Fibroblast of lung (primary cell): ENCODE measurements at regions not wholly inside any gene's neighbourhood (a gene's known extent, or its start where the extent isn't known, plus 50 kb on each side); places are given as distances from the start of the nearest gene placed in this dataset.

Experiments used
- DNase-seq, 2 donors: peaks; one replicate each; pipeline versions ENCODE4 v3.0.0 to v3.0.0-alpha.2; 2010; ENCODE audit warnings: low read depth in 2 of 2
- H2AFZ ChIP-seq: 2 replicates; pipeline ENCODE4 v1.5.1; 2012; ENCODE audit warnings: low read length, control low read depth, inconsistent platforms
- H3K27ac ChIP-seq: 2 replicates; pipeline ENCODE4 v1.5.1; 2011; ENCODE audit warnings: low read length, control low read depth; ENCODE audit not compliant: insufficient read depth
- H3K27me3 ChIP-seq: 2 replicates; pipeline ENCODE4 v1.5.1; 2011; ENCODE audit warnings: mild to moderate bottlenecking, low read length; ENCODE audit not compliant: control insufficient read depth, insufficient read depth
- H3K36me3 ChIP-seq: 2 replicates; pipeline ENCODE4 v1.5.1; 2011; ENCODE audit warnings: low read length; ENCODE audit not compliant: control insufficient read depth, insufficient read depth
- H3K4me1 ChIP-seq: 2 replicates; pipeline ENCODE4 v1.5.1; 2011; ENCODE audit warnings: low read length; ENCODE audit not compliant: control insufficient read depth, insufficient read depth; ENCODE audit errors: extremely low read depth
- H3K4me2 ChIP-seq: 2 replicates; pipeline ENCODE4 v1.5.1; 2011; ENCODE audit warnings: low read length, control low read depth; ENCODE audit not compliant: insufficient read depth; ENCODE audit errors: extremely low read depth
- H3K4me3 ChIP-seq, 4 experiments: fragments of 200-600 bp in 1 of 4; sonication (generic) in 1 of 4; replicated peaks in 1 of 4; 2 replicates each; pipeline ENCODE4 v1.5.1; 2011 to 2016; ENCODE audit warnings: low read length in 4 of 4, low read depth in 3 of 4, mild to moderate bottlenecking in 3 of 4, control low read depth in 2 of 4, inconsistent platforms in 1 of 4, mixed read lengths in 1 of 4; ENCODE audit not compliant: insufficient read depth in 1 of 4; ENCODE audit errors: control extremely low read depth in 1 of 4
- H3K79me2 ChIP-seq: 2 replicates; pipeline ENCODE4 v1.5.1; 2012; ENCODE audit warnings: mild to moderate bottlenecking, low read length, inconsistent platforms; ENCODE audit not compliant: control insufficient read depth, insufficient read depth
- H3K9ac ChIP-seq: 2 replicates; pipeline ENCODE4 v1.5.1; 2011; ENCODE audit warnings: mild to moderate bottlenecking, low read length, control low read depth; ENCODE audit not compliant: insufficient read depth
- H3K9me3 ChIP-seq: 2 replicates; pipeline ENCODE4 v1.5.1; 2012; ENCODE audit warnings: low read depth, low read length; ENCODE audit not compliant: control insufficient read depth, insufficient read depth
- H4K20me1 ChIP-seq: 2 replicates; pipeline ENCODE4 v1.5.1; 2011; ENCODE audit warnings: low read length; ENCODE audit not compliant: control insufficient read depth, insufficient read depth; ENCODE audit errors: extremely low read depth
- CTCF ChIP-seq, 2 donors: IDR thresholded peaks in 1 of 2; conservative IDR thresholded peaks in 1 of 2; 1 replicate in 1 of 2; 2 replicates in 1 of 2; pipeline ENCODE4 v1.5.1; 2011 to 2012; ENCODE audit warnings: low read length in 2 of 2, control low read depth in 1 of 2, inconsistent platforms in 1 of 2, low read depth in 1 of 2, mild to moderate bottlenecking in 1 of 2
- EZH2 ChIP-seq: IDR thresholded peaks from 2 replicates; pipeline ENCODE4 v1.5.1; 2012; ENCODE audit warnings: low read length, control low read depth, mild to moderate bottlenecking; ENCODE audit errors: missing control alignments

DNA sequence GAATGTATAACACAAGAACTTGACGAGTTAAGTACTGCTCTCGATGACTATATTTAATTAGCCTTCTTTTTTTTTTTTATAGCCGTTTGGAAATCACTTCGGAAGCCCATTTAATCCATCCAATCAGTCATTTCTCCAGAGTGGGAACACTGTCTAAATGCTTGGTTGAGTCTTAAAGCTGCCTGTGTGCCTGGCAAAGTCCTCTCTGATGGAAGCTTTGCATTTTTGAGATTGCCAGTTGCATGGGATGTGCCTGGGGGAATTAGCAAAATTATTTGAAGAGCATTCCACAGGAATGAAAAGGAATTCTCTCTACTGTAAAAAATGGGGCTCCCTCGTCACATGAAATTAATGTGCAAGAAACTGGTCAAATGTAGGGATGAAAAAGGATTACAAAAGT, 398.8 kb upstream of the RPS6KA3 start:
- no peaks in the 10 kb centered on the region for H3K79me2 ChIP-seq
- no peaks in the 10 kb centered on the region for H3K36me3 ChIP-seq
- H3K9me3 ChIP-seq: no peaks in the 10 kb centered on the region
- TF ChIP-seq CTCF (conservative IDR thresholded peaks at IDR 0.05 in 1 of 2, IDR thresholded peaks at IDR 0.05 in 1 of 2; ENCODE audit: low read depth in 1 of 2, low read length in 2 of 2): no peak
- H2AFZ ChIP-seq: no peak overlapping the region
- no peak overlapping the region for H3K4me2 ChIP-seq
- no peaks in the 10 kb centered on the region for H3K4me1 ChIP-seq
- no peak overlapping the region for H3K27ac ChIP-seq
- H3K27me3 ChIP-seq: no peaks in the 10 kb centered on the region
- no peak overlapping the region for H3K9ac ChIP-seq
- no peaks in the 10 kb centered on the region for H4K20me1 ChIP-seq
- no peak for DNase-seq
- H3K4me3 ChIP-seq: no peak overlapping the region

GRCh38 chrX:20664774-20665173, 398.1 kb upstream of the RPS6KA3 start:
- Histone ChIP-seq H4K20me1 (no peaks in the 10 kb centered on the region), H3K4me2 (no peak overlapping the region), H3K79me2 (no peaks in the 10 kb centered on the region), H2AFZ (no peak overlapping the region), H3K4me3 (no peak overlapping the region), H3K27ac (no peak overlapping the region), H3K36me3 (no peaks in the 10 kb centered on the region), H3K4me1 (no peaks in the 10 kb centered on the region), H3K9me3 (no peaks in the 10 kb centered on the region), H3K27me3 (no peaks in the 10 kb centered on the region), H3K9ac (no peak overlapping the region)
- DNase-seq: no peak
- no peak for TF ChIP-seq EZH2
- no peak for TF ChIP-seq CTCF (conservative IDR thresholded peaks at IDR 0.05 in 1 of 2, IDR thresholded peaks at IDR 0.05 in 1 of 2; ENCODE audit: low read depth in 1 of 2, low read length in 2 of 2)

GRCh38 chrX:20664131-20664530, 397.4 kb upstream of the RPS6KA3 start:
- Histone ChIP-seq H3K4me1 (no peaks in the 10 kb centered on the region), H3K9ac (no peak overlapping the region), H3K27ac (no peak overlapping the region), H3K4me2 (no peak overlapping the region), H3K79me2 (no peaks in the 10 kb centered on the region), H2AFZ (no peak overlapping the region), H3K4me3 (no peak overlapping the region), H3K27me3 (no peaks in the 10 kb centered on the region), H3K9me3 (no peaks in the 10 kb centered on the region), H4K20me1 (no peaks in the 10 kb centered on the region), H3K36me3 (no peaks in the 10 kb centered on the region)
- DNase-seq: no peak
- no peak for TF ChIP-seq EZH2
- TF ChIP-seq CTCF (conservative IDR thresholded peaks at IDR 0.05 in 1 of 2, IDR thresholded peaks at IDR 0.05 in 1 of 2; ENCODE audit: low read depth in 1 of 2, low read length in 2 of 2): no peak
